RPMI7951 (cell line): ENCODE measurements at regions not wholly inside any gene's neighbourhood (a gene's known extent, or its start where the extent isn't known, plus 50 kb on each side); places are given as distances from the start of the nearest gene placed in this dataset.

Experiments
- DNase-seq: peaks from one replicate; pipeline ENCODE4 v3.0.0-alpha.2; 2012; ENCODE audit warnings: low read depth

DNA sequence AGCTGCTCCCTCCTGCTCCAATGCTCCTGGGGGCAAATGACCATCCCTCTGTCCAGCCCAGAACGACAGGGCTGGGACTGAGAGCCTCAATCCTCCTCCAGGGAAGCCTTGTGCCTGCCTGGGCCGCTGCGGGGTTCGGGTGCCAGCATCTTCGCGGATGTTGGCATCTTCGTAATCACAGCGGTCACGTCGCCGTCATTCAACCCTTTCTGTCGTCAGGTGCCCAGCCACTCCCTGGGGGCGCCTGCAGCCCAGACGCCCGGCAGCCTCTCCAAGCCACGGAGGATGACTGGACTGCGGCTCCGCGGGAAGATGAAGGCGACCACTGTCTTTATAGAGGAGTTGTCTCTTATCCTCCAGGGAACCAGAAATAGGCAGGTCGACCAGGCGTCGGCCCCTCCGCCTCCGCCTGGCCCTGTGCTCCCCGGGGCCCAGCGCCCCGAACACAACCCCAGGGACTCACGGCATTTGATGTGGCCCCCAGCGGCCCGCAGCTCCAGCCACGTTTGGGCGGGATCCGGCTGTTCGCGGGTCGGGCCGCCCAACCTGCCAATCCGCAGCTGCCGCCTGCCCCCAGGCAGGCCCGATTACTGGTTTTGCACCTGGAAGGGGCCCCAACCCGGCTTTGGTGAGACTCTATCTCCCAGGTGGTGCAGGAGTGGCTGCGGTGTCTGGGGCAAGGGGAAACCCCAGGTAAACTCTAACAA, 113.9 kb downstream of the THNSL2 start:
- no peak for DNase-seq

DNA sequence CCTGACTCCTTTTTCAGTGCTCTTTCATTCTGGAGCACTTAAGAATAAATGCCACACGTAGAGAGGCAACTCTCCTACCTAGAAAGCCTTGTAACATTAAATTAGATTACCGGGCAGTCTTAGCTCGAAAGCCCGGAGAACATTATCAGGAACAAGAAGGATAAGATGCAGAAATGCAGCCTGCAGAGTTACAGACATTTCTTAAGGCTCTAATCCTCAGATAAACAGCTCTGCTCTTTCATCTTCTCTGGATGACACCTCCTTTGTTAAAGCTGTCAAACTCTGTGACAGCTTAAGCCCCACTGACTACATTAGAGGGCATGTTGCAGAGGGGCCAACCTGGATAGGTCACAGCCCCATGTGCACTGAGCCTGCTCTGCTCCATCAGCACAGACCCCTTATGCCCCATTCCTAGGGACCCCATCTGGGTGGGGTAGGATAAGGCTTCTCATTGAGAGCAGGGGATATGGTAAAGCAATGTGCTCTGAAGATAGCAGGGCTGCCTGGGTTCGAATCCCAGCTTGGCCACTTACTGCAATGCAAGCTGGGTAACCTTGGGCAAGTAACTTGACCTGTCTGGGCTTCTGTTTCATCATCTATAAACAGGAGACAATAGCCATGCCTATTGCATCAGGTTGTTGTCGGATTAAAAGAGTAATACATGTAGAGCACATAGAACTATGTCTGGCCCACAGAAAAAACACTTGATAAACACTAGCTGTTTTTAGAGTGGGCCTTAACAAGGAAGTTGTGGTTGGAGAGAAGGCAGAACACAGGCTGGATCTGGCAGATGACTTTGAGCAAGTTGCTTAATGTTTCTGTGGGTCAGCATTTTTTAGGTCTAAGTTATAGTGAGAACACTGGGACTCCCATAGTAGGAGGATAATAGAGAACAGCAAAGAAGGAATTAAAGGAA, 111.4 kb downstream of the THNSL2 start:
- DNase-seq, result no peak

DNA sequence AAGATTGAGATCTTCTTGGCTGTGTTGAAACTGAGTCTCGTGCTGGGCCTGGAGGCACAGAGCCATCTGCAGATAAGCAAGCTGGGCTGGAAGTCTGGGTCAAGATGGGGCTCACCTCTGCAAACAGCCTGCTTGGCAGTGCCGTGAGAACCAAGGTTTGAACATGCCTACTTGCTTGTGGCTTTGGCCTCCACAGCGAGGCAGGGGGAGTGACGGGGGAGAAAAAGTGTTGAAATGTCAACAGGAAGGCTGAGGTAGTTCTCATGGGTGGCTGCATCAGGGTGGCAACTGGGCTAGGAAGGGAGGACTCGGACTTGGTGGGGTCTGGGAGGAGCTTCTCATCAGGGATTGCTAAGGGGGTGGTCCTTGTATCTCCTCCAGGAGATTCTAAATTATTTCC, 99.7 kb downstream of the THNSL2 start:
- DNase-seq, result no peak

- DNase-seq, result peak; percentile 83
Observed at GRCh38 chr2:88265352-88266303, 95.5 kb downstream of the THNSL2 start.

GRCh38 chr2:88263861-88264260, 93.7 kb downstream of the THNSL2 start:
- no peak for DNase-seq

DNA sequence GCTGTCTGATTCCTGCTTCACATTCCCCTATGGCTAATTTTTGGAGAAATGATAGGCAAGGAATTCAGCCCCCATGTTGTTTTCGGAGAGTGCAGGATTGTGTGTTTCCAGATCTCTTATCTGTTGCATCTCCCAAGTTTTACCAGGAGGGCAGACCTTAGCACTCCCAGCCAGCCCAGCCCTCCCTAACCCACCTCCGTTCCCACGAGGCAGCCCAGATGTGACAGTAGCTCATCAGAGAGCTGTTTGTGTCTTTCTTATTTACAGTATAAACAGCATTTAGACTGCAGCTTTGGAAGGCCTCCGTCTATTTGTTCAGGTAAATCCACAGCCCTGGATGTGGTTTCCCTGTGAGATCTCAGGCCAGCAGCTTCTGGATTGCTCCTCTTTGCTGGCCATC, 91.6 kb downstream of the THNSL2 start:
- DNase-seq, result no peak

GRCh38 chr2:88258208-88258607, 88.1 kb downstream of the THNSL2 start:
- no peak for DNase-seq

DNA sequence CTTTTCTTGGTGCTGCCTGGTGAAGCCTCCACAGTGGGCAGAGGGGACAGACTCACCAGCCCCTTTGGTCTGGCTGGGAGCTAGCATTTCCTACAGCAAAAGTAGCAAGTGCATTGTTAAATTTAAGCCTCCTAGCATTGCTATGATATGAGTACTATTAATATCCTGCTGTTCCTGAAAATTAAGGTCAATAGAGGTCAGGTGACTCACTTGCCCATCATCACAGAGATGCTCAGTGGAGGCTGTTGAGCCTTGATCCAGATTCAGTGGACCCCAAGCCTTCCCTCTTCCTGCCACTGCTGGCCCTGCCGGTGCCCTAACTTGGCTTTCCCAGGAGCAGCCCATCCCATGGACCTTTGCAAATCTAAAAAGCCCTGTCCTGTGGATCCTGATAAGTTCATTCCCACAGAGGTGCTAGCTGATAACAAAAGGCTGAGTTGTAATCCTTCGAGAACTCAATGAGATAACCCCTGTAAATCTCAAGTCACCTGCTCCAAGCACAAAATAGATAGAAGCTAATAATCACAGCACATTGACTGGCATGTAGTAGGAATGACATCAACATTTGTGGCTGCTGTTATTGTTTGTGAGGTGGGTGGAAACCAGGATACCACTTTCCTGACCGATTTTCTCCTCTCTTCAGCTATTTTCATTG, 84.4 kb downstream of the THNSL2 start:
- DNase-seq, result no peak

DNA sequence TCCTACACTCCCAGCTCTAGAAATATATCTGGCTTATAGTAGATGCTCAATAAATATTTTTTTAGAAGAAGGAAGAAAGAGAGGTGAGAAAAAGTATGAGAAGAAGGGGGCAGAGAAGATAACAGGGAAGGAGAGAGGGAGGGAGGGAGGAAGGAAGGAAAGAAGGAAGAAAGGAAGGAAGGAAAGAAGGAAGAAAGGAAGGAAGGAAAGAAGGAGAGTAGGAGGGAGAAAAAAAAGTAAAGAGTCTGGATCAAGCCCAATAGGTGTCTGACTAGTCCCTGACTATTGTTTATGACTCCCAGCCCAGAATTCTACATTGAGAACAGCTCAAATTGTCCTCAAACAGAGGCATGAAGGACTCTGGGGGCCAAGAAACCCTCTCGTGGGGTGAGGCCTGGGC, 83.9 kb downstream of the THNSL2 start:
- DNase-seq, result no peak

GRCh38 chr2:88253375-88253774, 83.2 kb downstream of the THNSL2 start:
- DNase-seq, result no peak

GRCh38 chr2:88252646-88253045, 82.5 kb downstream of the THNSL2 start:
- no peak for DNase-seq

- no peak for DNase-seq
Observed at GRCh38 chr2:88252111-88252510, 82.0 kb downstream of the THNSL2 start.

- DNase-seq, result no peak
Observed at GRCh38 chr2:88250404-88250803, 80.3 kb downstream of the THNSL2 start.

DNA sequence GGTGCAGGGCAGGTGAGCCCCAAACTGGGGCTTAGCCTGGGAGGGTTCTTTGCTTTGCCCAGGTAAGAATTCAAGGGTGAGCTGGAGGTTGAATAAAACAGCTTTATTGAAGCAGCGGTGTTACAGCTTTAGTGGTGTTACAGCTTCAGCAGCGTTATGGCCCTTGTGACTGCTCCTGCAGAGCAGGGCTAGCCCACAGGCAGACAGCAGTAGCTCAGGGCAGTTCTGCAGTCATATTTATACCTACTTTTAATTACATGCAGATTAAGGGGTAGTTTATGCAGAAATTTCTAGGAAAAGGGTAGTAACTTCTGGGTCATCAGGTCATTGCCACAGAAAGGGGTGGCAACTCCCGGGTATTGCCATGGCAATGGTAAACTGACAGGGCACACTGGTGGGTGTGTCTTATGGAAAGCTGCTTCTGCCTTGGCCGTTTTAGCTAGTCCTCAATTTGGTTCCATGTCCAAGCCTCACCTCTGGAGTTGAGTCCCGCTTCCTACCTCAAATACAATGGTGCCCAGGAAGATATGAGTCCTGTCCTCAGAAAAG, 78.2 kb downstream of the THNSL2 start:
- no peak for DNase-seq

DNA sequence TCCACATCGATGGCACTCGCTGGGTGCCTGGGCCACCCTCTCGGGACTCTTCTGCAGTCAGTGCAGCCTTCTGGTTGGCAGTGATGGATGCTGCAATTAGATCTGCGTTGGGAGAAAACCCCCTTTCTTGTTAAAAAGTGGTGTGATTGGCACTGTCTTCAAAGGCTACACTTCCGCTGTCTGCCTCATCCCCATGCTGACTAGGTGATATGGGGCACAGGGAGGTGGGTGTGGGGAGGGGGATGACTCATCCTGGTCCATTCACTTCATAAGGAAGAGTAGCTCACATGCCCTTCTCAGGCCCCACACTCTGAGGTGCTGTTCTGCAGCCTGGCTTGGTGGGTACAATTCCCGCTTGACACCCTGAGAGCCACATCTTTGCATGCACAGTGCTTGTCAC, 77.4 kb downstream of the THNSL2 start:
- no peak for DNase-seq

DNA sequence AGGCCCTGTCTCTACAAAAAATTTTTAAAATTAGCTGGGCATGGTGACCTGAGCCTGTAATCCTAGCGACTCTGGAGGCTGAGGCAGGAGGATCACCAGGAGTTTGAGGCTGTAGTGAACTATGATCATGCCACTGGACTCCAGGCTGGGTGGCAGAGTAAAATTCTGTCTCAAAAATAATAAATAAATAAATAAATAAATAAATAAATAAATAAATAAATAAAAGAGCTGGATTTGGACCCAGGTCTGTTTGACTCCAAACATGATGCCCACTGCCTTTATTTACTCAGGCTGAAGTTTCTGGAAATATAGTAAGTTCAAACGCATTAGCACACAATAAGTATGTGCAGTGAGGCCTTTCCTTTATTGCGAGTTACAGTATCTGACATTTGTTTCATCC, 75.0 kb downstream of the THNSL2 start:
- DNase-seq, result no peak

DNA sequence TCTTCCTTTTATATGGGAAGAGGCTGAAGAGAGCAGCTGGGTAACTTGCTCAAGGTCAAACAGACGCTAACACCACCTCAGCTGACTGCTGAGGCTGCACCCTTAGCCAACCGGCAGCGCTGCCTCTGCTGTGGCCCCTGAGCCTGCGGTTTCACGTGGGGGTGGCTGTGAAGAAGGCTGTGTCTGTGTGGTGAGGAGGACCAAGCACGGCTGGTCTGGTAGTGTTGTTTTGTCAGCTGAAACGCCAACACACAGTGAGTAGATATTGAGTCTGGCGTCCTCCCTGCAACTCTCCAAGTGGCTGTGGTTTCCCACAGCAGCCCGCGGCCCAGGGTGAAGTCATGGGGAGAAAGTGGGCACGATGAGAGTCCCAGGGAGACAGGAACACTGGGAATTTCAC, 69.6 kb downstream of the THNSL2 start:
- peak; percentile 24 for DNase-seq

DNA sequence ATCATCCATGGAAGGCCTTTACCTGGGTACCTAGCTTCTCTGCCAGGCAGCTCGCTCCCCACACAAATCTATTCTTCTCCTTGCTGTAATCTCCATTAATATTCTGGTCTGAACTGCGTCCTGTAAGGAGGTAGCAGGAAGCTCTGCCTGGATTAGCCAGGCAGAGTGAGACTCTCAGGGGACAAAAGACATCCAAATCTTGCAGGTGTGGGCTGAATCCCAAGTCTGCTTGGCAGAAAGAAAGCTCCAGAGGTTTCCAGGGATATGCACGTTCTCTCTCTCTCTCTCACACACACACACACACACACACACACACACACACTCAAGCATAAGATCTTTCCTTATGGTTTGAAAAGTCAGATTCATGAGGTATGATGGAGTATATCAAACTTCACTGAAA, 66.5 kb downstream of the THNSL2 start:
- no peak for DNase-seq
